AG10803 (cell line): ENCODE measurements at regions not wholly inside any gene's neighbourhood (a gene's known extent, or its start where the extent isn't known, plus 50 kb on each side); places are given as distances from the start of the nearest gene placed in this dataset.

Source experiments
- DNase-seq: peaks from one replicate; pipeline ENCODE4 v3.0.0; 2010; ENCODE audit warnings: low read depth
- H3K4me3 ChIP-seq: 2 replicates; pipeline ENCODE4 v1.5.1; 2011; ENCODE audit warnings: mild to moderate bottlenecking, low read length, control low read depth
- CTCF ChIP-seq: conservative IDR thresholded peaks from 2 replicates; pipeline ENCODE4 v1.5.1; 2011; ENCODE audit warnings: mild to moderate bottlenecking, low read length, control low read depth, inconsistent platforms

DNA sequence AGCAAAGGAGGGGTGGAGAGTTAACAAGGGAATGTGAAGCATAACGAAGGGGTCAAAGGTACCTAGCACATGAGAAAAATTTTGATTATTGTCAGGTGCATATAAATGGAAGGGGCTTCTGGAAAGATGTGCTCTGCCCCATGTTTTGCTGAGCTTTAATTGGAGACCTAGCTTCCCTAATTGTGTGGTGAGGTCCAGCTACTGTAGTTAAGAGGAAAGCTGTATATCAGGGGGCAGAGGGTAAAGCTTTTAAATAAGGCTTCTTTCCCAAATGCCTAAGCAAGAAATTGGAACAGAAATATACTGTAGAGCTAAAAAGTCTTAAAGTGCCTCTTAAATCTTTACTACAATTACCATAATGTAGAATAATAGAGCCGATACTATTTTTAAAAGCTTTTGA, 267.2 kb downstream of the MAT2B start:
- no peak for TF ChIP-seq CTCF
- no peak for DNase-seq
- H3K4me3 ChIP-seq, result no peak overlapping the region

DNA sequence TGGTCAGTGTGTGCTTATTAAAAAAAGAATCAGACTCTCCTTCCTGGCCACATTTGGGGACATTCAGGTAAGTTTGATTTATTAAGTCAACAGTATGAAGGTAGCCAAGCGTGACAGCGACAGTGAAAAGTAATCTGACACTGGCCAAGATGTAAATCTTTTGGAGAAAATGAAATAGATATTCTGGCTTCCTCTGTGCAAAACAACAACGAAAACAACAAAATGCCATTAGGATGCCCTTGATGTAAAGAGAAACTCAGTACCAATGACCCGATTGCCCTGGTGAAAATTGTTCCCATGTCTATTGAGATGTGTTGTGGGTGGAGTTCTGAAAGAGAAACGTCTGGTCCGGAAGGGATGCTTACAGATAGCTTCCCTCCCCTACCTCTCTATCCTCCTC, 267.8 kb downstream of the MAT2B start:
- TF ChIP-seq CTCF, result no peak
- no peak overlapping the region for H3K4me3 ChIP-seq
- DNase-seq, result no peak

- TF ChIP-seq CTCF, result no peak
- DNase-seq, result no peak
- H3K4me3 ChIP-seq, result no peak overlapping the region
Measured at GRCh38 chr5:163789870-163790269, 284.5 kb downstream of the MAT2B start.

GRCh38 chr5:163790497-163790896, 285.1 kb downstream of the MAT2B start:
- no peak overlapping the region for H3K4me3 ChIP-seq
- no peak for DNase-seq
- TF ChIP-seq CTCF, result no peak

- TF ChIP-seq CTCF, result no peak
- DNase-seq, result no peak
- H3K4me3 ChIP-seq, result no peak overlapping the region
Measured at GRCh38 chr5:163794993-163795392, 289.6 kb downstream of the MAT2B start.

- no peak overlapping the region for H3K4me3 ChIP-seq
- DNase-seq, result no peak
- TF ChIP-seq CTCF, result no peak
Measured at GRCh38 chr5:163807781-163808180, 302.4 kb downstream of the MAT2B start.

DNA sequence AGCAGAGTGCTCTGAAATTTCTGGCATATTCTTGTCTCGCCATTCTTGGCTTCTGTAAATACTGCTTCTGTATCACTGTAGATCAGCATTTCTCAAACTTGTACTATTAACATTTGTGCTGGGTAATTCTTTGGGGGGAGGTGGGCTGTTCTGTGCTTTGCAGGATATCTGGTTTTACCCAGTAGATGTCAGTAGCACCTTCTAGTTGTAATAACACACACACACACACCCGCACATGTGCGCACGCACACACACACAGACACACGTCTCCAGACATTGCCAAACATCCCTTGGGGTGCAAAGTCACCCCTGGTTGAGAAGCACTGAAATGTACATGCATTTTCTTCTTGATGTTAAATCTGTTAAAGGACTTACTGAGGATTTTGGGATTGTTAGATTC, 304.1 kb downstream of the MAT2B start:
- no peak overlapping the region for H3K4me3 ChIP-seq
- DNase-seq, result no peak
- TF ChIP-seq CTCF, result no peak
